Tibial nerve (tissue), 4 donors: ENCODE measurements at regions not wholly inside any gene's neighbourhood (a gene's known extent, or its start where the extent isn't known, plus 50 kb on each side); places are given as distances from the start of the nearest gene placed in this dataset.

ENCODE experiments used
- DNase-seq, 2 donors: peaks; one replicate each; pipeline ENCODE4 v3.0.0-alpha.2; 2019; ENCODE audit warnings: low spot score in 2 of 2
- H3K27ac ChIP-seq, 4 donors: fragments of 200-600 bp; sonication (generic) in 3 of 4; one replicate each; pipeline ENCODE4 v1.5.1; 2017 to 2019; ENCODE audit warnings: mild to moderate bottlenecking in 1 of 4
- H3K27me3 ChIP-seq, 2 donors: fragments of 200-600 bp; sonication (generic) in 1 of 2; one replicate each; pipeline versions ENCODE4 v1.5.1 to v1.6.0; 2017 to 2019
- H3K36me3 ChIP-seq, 3 donors: fragments of 200-600 bp; sonication (generic); one replicate each; pipeline ENCODE4 v1.5.1; 2018 to 2019
- H3K4me1 ChIP-seq, 4 donors: fragments of 200-600 bp; sonication (generic) in 3 of 4; one replicate each; pipeline ENCODE4 v1.5.1; 2017 to 2019
- H3K4me3 ChIP-seq, 4 donors: fragments of 200-600 bp; sonication (generic) in 3 of 4; one replicate each; pipeline ENCODE4 v1.5.1; 2017 to 2019; ENCODE audit warnings: mild to moderate bottlenecking in 1 of 4, moderate library complexity in 1 of 4
- H3K9me3 ChIP-seq, 4 donors: fragments of 200-600 bp; sonication (generic) in 3 of 4; one replicate each; pipeline ENCODE4 v1.5.1; 2017 to 2019
- EP300 ChIP-seq, 2 donors: sonication (generic); formaldehyde crosslinking; IDR thresholded peaks; one replicate each; pipeline ENCODE4 v1.6.1; 2017; ENCODE audit warnings: antibody characterized with exemption in 2 of 2, mild to moderate bottlenecking in 1 of 2
- POLR2A ChIP-seq, 2 donors: fragments of 450-650 bp; IDR thresholded peaks; one replicate each; pipeline ENCODE4 v1.6.1; 2017; ENCODE audit warnings: antibody characterized with exemption in 2 of 2, mild to moderate bottlenecking in 2 of 2, moderate library complexity in 2 of 2
- WGBS, 2 donors: methylation state at CpG; one replicate each; pipeline ENCODE4 v1.1.5; 2018; 5-methylcytosine and 5-hydroxymethylcytosine counted together
- TF ChIP-seq, protein P1 (sequence below), 5 experiments: fragments of 200-600 bp in 3 of 5; fragments of 450-650 bp in 2 of 5; sonication (generic) in 3 of 5; IDR thresholded peaks; one replicate each; pipeline ENCODE4 v1.5.1; 2016 to 2019; ENCODE audit warnings: antibody characterized with exemption in 5 of 5, mild to moderate bottlenecking in 3 of 5, moderate library complexity in 2 of 5

- no peak overlapping the region for H3K4me3 ChIP-seq
- no peak overlapping the region for H3K27ac ChIP-seq
- H3K4me1 ChIP-seq = no peaks in the 10 kb centered on the region
- H3K27me3 ChIP-seq = no peaks in the 10 kb centered on the region
- H3K9me3 ChIP-seq = no peaks in the 10 kb centered on the region
- no peaks in the 10 kb centered on the region for H3K36me3 ChIP-seq
- 63 to 78% methylated on average over 2 of the region's 2 CpGs for WGBS, 2 donors
- TF ChIP-seq, protein P1, sequence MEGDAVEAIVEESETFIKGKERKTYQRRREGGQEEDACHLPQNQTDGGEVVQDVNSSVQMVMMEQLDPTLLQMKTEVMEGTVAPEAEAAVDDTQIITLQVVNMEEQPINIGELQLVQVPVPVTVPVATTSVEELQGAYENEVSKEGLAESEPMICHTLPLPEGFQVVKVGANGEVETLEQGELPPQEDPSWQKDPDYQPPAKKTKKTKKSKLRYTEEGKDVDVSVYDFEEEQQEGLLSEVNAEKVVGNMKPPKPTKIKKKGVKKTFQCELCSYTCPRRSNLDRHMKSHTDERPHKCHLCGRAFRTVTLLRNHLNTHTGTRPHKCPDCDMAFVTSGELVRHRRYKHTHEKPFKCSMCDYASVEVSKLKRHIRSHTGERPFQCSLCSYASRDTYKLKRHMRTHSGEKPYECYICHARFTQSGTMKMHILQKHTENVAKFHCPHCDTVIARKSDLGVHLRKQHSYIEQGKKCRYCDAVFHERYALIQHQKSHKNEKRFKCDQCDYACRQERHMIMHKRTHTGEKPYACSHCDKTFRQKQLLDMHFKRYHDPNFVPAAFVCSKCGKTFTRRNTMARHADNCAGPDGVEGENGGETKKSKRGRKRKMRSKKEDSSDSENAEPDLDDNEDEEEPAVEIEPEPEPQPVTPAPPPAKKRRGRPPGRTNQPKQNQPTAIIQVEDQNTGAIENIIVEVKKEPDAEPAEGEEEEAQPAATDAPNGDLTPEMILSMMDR (IDR thresholded peaks at IDR 0.05) = no peak
- TF ChIP-seq POLR2A (IDR thresholded peaks at IDR 0.05) (no peak), EP300 (IDR thresholded peaks at IDR 0.05) (no peak)
- DNase-seq = no peak
These were observed 260.2 kb downstream of the DTWD2 start for GRCh38 chr5:118728191-118728590.

- TF ChIP-seq POLR2A (IDR thresholded peaks at IDR 0.05) = no peak
- no peak for TF ChIP-seq EP300 (IDR thresholded peaks at IDR 0.05)
- TF ChIP-seq, protein P1 (IDR thresholded peaks at IDR 0.05) = no peak
- WGBS, 2 donors = 85 to 87% methylated on average over 3 of the region's 3 CpGs
- no peak for DNase-seq
- H3K36me3 ChIP-seq = no peaks in the 10 kb centered on the region
- H3K4me3 ChIP-seq = no peak overlapping the region
- no peaks in the 10 kb centered on the region for H3K4me1 ChIP-seq
- H3K27ac ChIP-seq = no peak overlapping the region
- H3K27me3 ChIP-seq = no peaks in the 10 kb centered on the region
- no peaks in the 10 kb centered on the region for H3K9me3 ChIP-seq
These were observed 261.5 kb downstream of the DTWD2 start for GRCh38 chr5:118726891-118727290.

- Histone ChIP-seq H3K27me3 (no peaks in the 10 kb centered on the region), H3K4me3 (no peak overlapping the region), H3K9me3 (no peaks in the 10 kb centered on the region), H3K36me3 (no peaks in the 10 kb centered on the region), H3K27ac (no peak overlapping the region), H3K4me1 (no peaks in the 10 kb centered on the region)
- TF ChIP-seq EP300 (IDR thresholded peaks at IDR 0.05) = no peak
- TF ChIP-seq, protein P1 (IDR thresholded peaks at IDR 0.05) = no peak
- no peak for TF ChIP-seq POLR2A (IDR thresholded peaks at IDR 0.05)
- no peak for DNase-seq
These were observed 265.4 kb downstream of the DTWD2 start for GRCh38 chr5:118723021-118723338.

DNA sequence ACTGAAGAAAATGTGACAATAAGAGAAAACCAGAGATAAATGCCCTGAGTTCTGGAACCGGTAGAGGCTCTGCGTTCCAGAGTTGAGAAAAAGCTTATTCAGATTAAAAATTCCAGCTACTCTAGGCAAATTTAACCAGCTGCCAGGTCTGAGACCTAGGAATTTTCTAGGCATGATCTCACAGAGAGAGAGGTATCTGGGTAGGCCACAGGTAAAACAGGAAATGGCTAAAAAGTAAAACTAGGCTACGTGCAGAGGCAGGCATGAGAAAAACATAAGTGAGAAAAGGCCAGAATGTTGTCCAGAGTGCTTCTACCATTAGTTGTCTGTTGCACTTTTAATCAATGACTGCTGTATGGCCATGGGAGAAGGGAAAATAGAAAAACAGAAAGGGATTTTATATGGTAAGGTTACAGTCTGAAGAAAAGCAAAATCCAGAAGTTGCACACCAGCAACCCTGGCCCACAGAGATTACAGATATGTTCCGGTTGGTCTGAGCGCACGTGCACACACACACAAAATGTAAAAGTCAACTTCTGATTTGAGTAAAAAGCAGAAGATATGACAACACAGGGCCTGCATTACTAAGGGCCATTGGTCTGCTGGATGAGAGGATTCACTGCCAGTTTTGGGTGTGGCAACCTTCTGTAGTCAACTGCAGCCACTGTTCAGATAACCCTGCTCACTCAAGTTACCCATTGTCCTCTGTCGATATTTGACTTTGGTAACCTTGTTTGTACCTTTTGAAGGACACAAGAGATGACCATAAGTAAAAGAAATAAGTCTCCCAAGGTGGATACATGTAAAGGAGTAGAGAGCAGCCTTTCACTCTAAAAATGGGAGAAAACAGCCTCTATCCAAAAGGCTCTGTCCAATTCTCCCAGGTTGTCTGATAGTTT is 266.0 kb downstream of the DTWD2 start:
- Histone ChIP-seq H3K9me3 (no peaks in the 10 kb centered on the region), H3K4me1 (no peaks in the 10 kb centered on the region), H3K27me3 (no peaks in the 10 kb centered on the region), H3K4me3 (no peak overlapping the region), H3K36me3 (no peaks in the 10 kb centered on the region), H3K27ac (no peak overlapping the region)
- no peak for DNase-seq
- 85 to 86% methylated on average over 7 of the region's 7 CpGs for WGBS, 2 donors
- TF ChIP-seq EP300 (IDR thresholded peaks at IDR 0.05) (no peak), POLR2A (IDR thresholded peaks at IDR 0.05) (no peak)
- TF ChIP-seq, protein P1 (IDR thresholded peaks at IDR 0.05) = no peak

DNA sequence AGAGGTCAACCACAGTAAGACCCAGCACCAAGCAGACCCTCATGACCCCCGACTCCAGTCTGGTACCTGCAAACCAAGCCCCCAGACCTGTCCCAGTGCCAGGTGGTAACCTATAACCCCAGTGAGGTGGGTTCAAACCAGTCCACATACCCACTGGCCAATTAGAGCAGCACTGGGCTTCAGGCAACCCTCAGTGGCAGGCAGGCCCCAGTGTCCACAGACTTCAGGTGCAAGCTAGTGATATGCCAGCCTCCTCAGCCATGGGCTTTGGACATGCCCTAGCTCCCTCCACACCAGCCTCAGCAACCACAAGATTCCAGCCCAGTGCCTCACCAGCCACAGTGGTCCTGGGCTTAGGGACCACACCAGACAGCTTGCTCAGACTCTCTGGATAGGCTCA is 276.6 kb downstream of the DTWD2 start:
- WGBS, 2 donors = 77 to 100% methylated on average over 1 of the region's 1 CpG
- no peak overlapping the region for H3K27ac ChIP-seq
- peaks cover 0 to 9% (median 0%) of the 10 kb centered on the region in 4 donors for H3K4me1 ChIP-seq
- no peaks in the 10 kb centered on the region for H3K27me3 ChIP-seq
- DNase-seq = no peak
- no peak overlapping the region for H3K4me3 ChIP-seq
- H3K36me3 ChIP-seq = no peaks in the 10 kb centered on the region
- no peak for TF ChIP-seq EP300 (IDR thresholded peaks at IDR 0.05)
- TF ChIP-seq, protein P1 (IDR thresholded peaks at IDR 0.05) = no peak
- TF ChIP-seq POLR2A (IDR thresholded peaks at IDR 0.05) = no peak
- H3K9me3 ChIP-seq = peaks cover 0 to 30% (median 1%) of the 10 kb centered on the region in 4 donors
